Mesenchymal stem cell (in vitro differentiated cells and primary cell): ENCODE measurements at regions not wholly inside any gene's neighbourhood (a gene's known extent, or its start where the extent isn't known, plus 50 kb on each side); places are given as distances from the start of the nearest gene placed in this dataset.

Experiments used
- DNase-seq: peaks from one replicate; pipeline ENCODE4 v3.0.0-alpha.2; 2013
- H2AFZ ChIP-seq: one replicate; pipeline ENCODE4 v1.6.1; 2013; ENCODE audit warnings: low read depth, mild to moderate bottlenecking, control low read depth, inconsistent platforms, low read length, moderate library complexity
- H2AK5ac ChIP-seq: 2 replicates; pipeline ENCODE4 v1.6.1; 2013; ENCODE audit warnings: low read length, moderate library complexity, mild to moderate bottlenecking, inconsistent platforms; ENCODE audit not compliant: severe bottlenecking
- H2BK120ac ChIP-seq: one replicate; pipeline ENCODE4 v1.6.1; 2013; ENCODE audit warnings: low read depth, mild to moderate bottlenecking, inconsistent platforms, low read length, moderate library complexity
- H2BK12ac ChIP-seq, 2 experiments: one replicate each; pipeline ENCODE4 v1.6.1; 2013; ENCODE audit warnings: inconsistent platforms in 2 of 2, low read length in 2 of 2, mild to moderate bottlenecking in 2 of 2, moderate library complexity in 2 of 2, control low read depth in 1 of 2
- H2BK15ac ChIP-seq: one replicate; pipeline ENCODE4 v1.6.1; 2013; ENCODE audit warnings: mild to moderate bottlenecking, low read depth, inconsistent platforms; ENCODE audit not compliant: poor library complexity, severe bottlenecking
- H2BK5ac ChIP-seq: 2 replicates; pipeline ENCODE4 v1.6.1; 2013; ENCODE audit warnings: low read depth, mild to moderate bottlenecking, low read length, control low read depth, inconsistent platforms; ENCODE audit not compliant: poor library complexity, severe bottlenecking
- H3K14ac ChIP-seq, 2 experiments: one replicate each; pipeline ENCODE4 v1.6.1; 2013; ENCODE audit warnings: inconsistent platforms in 2 of 2, low read length in 2 of 2, control low read depth in 1 of 2, mild to moderate bottlenecking in 1 of 2, moderate library complexity in 1 of 2
- H3K18ac ChIP-seq, 2 experiments: one replicate each; pipeline ENCODE4 v1.6.1; 2013; ENCODE audit warnings: inconsistent platforms in 2 of 2, low read length in 2 of 2, control low read depth in 1 of 2, low read depth in 1 of 2, mild to moderate bottlenecking in 1 of 2
- H3K23ac ChIP-seq, 2 experiments: one replicate each; pipeline ENCODE4 v1.6.1; 2013; ENCODE audit warnings: inconsistent platforms in 2 of 2, low read length in 2 of 2, mild to moderate bottlenecking in 2 of 2, moderate library complexity in 2 of 2, control low read depth in 1 of 2
- H3K27ac ChIP-seq: 2 replicates; pipeline ENCODE4 v1.5.1; 2013; ENCODE audit warnings: mild to moderate bottlenecking, moderate library complexity, low read length, control low read depth, inconsistent platforms; ENCODE audit not compliant: poor library complexity, severe bottlenecking
- H3K27me3 ChIP-seq, 2 experiments: 2 replicates each; pipeline versions ENCODE4 v1.6.1 to v1.7.0; 2013; ENCODE audit warnings: low read length in 2 of 2, mild to moderate bottlenecking in 2 of 2, moderate library complexity in 2 of 2, control low read depth in 1 of 2, inconsistent platforms in 1 of 2; ENCODE audit not compliant: control insufficient read depth in 1 of 2, insufficient read depth in 1 of 2
- H3K36me3 ChIP-seq, 2 experiments: 2 replicates each; pipeline versions ENCODE4 v1.6.1 to v1.7.0; 2013; ENCODE audit warnings: low read length in 2 of 2, control low read depth in 1 of 2, inconsistent platforms in 1 of 2, low read depth in 1 of 2, mild to moderate bottlenecking in 1 of 2; ENCODE audit not compliant: insufficient read depth in 2 of 2, control insufficient read depth in 1 of 2
- H3K4ac ChIP-seq, 2 experiments: one replicate each; pipeline ENCODE4 v1.6.1; 2013; ENCODE audit warnings: inconsistent platforms in 2 of 2, low read length in 2 of 2, mild to moderate bottlenecking in 2 of 2, moderate library complexity in 2 of 2, control low read depth in 1 of 2, low read depth in 1 of 2
- H3K4me1 ChIP-seq: 2 replicates; pipeline ENCODE4 v1.6.1; 2013; ENCODE audit warnings: low read depth, low read length, control low read depth; ENCODE audit not compliant: control insufficient read depth, insufficient read depth
- H3K4me2 ChIP-seq: 2 replicates; pipeline ENCODE4 v1.6.1; 2013; ENCODE audit warnings: low read length, mild to moderate bottlenecking, inconsistent platforms; ENCODE audit not compliant: poor library complexity, severe bottlenecking
- H3K4me3 ChIP-seq, 2 experiments: 2 replicates each; pipeline versions ENCODE4 v1.5.1 to v1.7.0; 2013; ENCODE audit warnings: low read length in 2 of 2, mild to moderate bottlenecking in 2 of 2, control low read depth in 1 of 2, low read depth in 1 of 2; ENCODE audit not compliant: insufficient read depth in 1 of 2
- H3K79me1 ChIP-seq: replicated peaks from 2 replicates; pipeline ENCODE4 v1.6.1; 2013; ENCODE audit warnings: mild to moderate bottlenecking, control low read depth, low read length, inconsistent platforms; ENCODE audit not compliant: poor library complexity, severe bottlenecking
- H3K9ac ChIP-seq: 2 replicates; pipeline ENCODE4 v1.7.0; 2013; ENCODE audit warnings: mild to moderate bottlenecking, low read length, moderate library complexity
- H3K9me3 ChIP-seq: 2 replicates; pipeline ENCODE4 v1.7.0; 2013; ENCODE audit warnings: mild to moderate bottlenecking, low read length; ENCODE audit not compliant: control insufficient read depth
- H4K8ac ChIP-seq: one replicate; pipeline ENCODE4 v1.6.1; 2013; ENCODE audit warnings: inconsistent platforms, mild to moderate bottlenecking, low read length, moderate library complexity
- H4K91ac ChIP-seq: one replicate; pipeline ENCODE4 v1.6.1; 2013; ENCODE audit warnings: mild to moderate bottlenecking, low read length, inconsistent platforms
- WGBS: methylation state at CpG from one replicate; pipeline ENCODE4 v1.1.7; 2013; ENCODE audit warnings: mixed read lengths; 5-methylcytosine and 5-hydroxymethylcytosine counted together

DNA sequence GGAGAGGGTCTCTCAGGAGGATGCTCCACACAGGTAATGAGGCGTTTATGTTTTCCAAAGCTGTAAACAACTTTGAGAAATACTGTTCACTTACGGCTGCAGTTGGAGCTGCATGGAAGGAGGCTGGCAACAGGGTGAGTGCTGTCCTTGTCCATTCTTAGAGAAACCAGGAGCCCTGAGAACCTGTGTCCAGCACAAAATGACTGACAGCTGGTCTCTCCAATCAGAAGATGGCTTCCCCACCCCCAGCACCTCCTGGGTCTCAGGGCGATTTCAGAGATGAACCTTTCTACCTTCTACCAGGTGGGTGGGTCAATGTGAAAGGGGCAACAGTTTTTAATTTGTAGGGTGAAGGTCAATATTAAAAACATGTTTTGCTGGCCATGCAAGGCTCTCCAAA, 353.6 kb downstream of the NPHP4 start:
- no peak overlapping the region for H2AFZ ChIP-seq
- no peak for DNase-seq
- no peaks in the 10 kb centered on the region for H3K4me1 ChIP-seq
- H2BK5ac ChIP-seq: no peak overlapping the region
- H3K27me3 ChIP-seq: no peaks in the 10 kb centered on the region
- H3K36me3 ChIP-seq: no peaks in the 10 kb centered on the region
- H3K4me3 ChIP-seq: no peak overlapping the region
- no peak overlapping the region for H2BK15ac ChIP-seq
- no peaks in the 10 kb centered on the region for H3K79me1 ChIP-seq
- no peak overlapping the region for H4K91ac ChIP-seq
- H3K18ac ChIP-seq: no peak overlapping the region
- no peak overlapping the region for H3K4ac ChIP-seq
- no peaks in the 10 kb centered on the region for H3K9me3 ChIP-seq
- H4K8ac ChIP-seq: no peak overlapping the region
- no peak overlapping the region for H3K23ac ChIP-seq
- no peak overlapping the region for H2BK120ac ChIP-seq
- no peak overlapping the region for H2BK12ac ChIP-seq
- WGBS: 18% methylated on average over 2 of the region's 3 CpGs
- H3K9ac ChIP-seq: no peak overlapping the region
- no peak overlapping the region for H3K4me2 ChIP-seq
- no peak overlapping the region for H3K14ac ChIP-seq
- H2AK5ac ChIP-seq: no peak overlapping the region
- no peak overlapping the region for H3K27ac ChIP-seq

DNA sequence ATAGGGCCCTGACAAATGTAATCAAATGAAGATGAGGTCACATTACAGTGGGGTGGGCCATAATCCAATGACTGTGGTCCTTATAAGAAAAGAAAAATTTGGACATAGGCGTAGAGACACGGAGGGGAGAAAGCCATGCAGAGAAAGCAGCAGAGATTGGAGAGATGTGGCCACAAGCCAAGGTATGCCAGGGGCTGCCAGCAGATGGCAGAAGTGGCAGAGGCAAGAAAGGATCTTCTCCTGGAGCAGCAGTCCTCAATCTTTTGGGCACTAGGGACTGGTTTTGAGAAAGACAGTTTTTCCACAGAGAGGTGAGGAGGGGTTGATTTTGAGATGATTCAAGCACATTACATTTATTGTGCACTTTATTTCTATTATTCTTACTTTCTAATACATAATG, 355.1 kb downstream of the NPHP4 start:
- no peaks in the 10 kb centered on the region for H3K4me1 ChIP-seq
- H2AK5ac ChIP-seq: no peak overlapping the region
- no peak overlapping the region for H2BK15ac ChIP-seq
- H4K8ac ChIP-seq: no peak overlapping the region
- H4K91ac ChIP-seq: no peak overlapping the region
- WGBS: 72% methylated on average over 2 of the region's 2 CpGs
- no peak overlapping the region for H2BK120ac ChIP-seq
- no peak overlapping the region for H3K4me2 ChIP-seq
- no peaks in the 10 kb centered on the region for H3K27me3 ChIP-seq
- H3K4ac ChIP-seq: no peak overlapping the region
- H2BK12ac ChIP-seq: no peak overlapping the region
- DNase-seq: no peak
- no peak overlapping the region for H3K14ac ChIP-seq
- H3K9me3 ChIP-seq: no peaks in the 10 kb centered on the region
- H3K9ac ChIP-seq: no peak overlapping the region
- no peaks in the 10 kb centered on the region for H3K79me1 ChIP-seq
- no peak overlapping the region for H3K27ac ChIP-seq
- H2AFZ ChIP-seq: no peak overlapping the region
- H3K18ac ChIP-seq: no peak overlapping the region
- H3K4me3 ChIP-seq: no peak overlapping the region
- no peak overlapping the region for H3K23ac ChIP-seq
- no peak overlapping the region for H2BK5ac ChIP-seq
- no peaks in the 10 kb centered on the region for H3K36me3 ChIP-seq

DNA sequence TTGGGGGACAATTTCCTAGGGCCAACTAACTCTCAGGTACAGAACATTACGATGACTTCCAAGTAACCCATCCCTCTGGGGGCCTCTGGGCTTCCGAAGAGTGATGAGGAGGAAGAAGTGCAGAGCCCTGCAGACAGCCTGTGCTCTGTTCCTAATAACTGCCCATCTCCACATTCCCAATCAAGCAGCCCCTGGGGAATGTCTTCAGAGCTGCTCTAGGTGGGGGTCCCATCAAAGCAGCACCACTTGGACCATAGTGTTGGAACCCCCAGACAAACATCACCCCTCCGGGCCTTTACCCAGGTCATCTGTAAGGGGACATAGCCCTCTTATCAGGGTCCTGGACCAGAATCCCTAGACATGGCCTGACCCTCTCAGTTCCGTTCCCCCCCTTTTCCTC, 357.3 kb downstream of the NPHP4 start:
- H3K4ac ChIP-seq: no peak overlapping the region
- H2BK15ac ChIP-seq: no peak overlapping the region
- no peak overlapping the region for H3K4me3 ChIP-seq
- H3K18ac ChIP-seq: no peak overlapping the region
- no peaks in the 10 kb centered on the region for H3K27me3 ChIP-seq
- no peak overlapping the region for H3K23ac ChIP-seq
- H3K14ac ChIP-seq: no peak overlapping the region
- H4K91ac ChIP-seq: no peak overlapping the region
- no peak overlapping the region for H3K4me2 ChIP-seq
- no peak overlapping the region for H2AK5ac ChIP-seq
- H2AFZ ChIP-seq: no peak overlapping the region
- no peaks in the 10 kb centered on the region for H3K4me1 ChIP-seq
- H3K36me3 ChIP-seq: no peaks in the 10 kb centered on the region
- no peak overlapping the region for H2BK5ac ChIP-seq
- H3K9me3 ChIP-seq: no peaks in the 10 kb centered on the region
- 74% methylated on average over 4 of the region's 4 CpGs for WGBS
- no peak overlapping the region for H4K8ac ChIP-seq
- no peak for DNase-seq
- H3K27ac ChIP-seq: no peak overlapping the region
- H3K9ac ChIP-seq: no peak overlapping the region
- no peak overlapping the region for H2BK12ac ChIP-seq
- H3K79me1 ChIP-seq: no peaks in the 10 kb centered on the region
- no peak overlapping the region for H2BK120ac ChIP-seq

DNA sequence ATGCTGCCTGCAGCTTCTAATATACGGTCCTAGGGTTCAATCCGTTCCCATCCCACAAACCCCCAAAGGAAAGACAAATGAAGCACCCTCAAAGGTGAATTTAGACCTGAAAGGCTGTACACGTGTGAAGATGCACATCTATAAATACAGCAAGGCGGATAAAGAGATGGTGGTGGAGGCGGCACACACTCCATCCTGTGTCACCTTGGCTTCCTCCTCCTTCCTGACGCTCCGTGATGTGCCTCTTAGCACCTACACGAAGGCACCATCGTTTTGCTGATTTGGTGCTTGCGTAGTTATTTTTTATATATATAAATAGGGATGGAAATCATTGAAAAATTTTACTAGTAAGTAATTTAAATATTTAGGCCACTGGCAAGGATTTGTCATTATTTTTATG, 359.4 kb downstream of the NPHP4 start:
- Histone ChIP-seq H2BK15ac (no peak overlapping the region), H2AFZ (no peak overlapping the region), H4K8ac (no peak overlapping the region), H3K27ac (no peak overlapping the region), H2BK120ac (no peak overlapping the region), H3K14ac (no peak overlapping the region), H3K4me2 (no peak overlapping the region), H3K4me1 (no peaks in the 10 kb centered on the region), H3K23ac (no peak overlapping the region), H2BK5ac (no peak overlapping the region), H3K9ac (no peak overlapping the region), H3K36me3 (no peaks in the 10 kb centered on the region), H3K79me1 (no peaks in the 10 kb centered on the region), H4K91ac (no peak overlapping the region), H2AK5ac (no peak overlapping the region), H3K4ac (no peak overlapping the region), H3K4me3 (no peak overlapping the region), H3K27me3 (peaks cover 0 to 2% of the 10 kb centered on the region in 2 experiments), H2BK12ac (no peak overlapping the region), H3K9me3 (no peaks in the 10 kb centered on the region), H3K18ac (no peak overlapping the region)
- DNase-seq: no peak
- WGBS: 70% methylated on average over 5 of the region's 10 CpGs
